Right kidney (tissue), 1 donor: ENCODE measurements at regions not wholly inside any gene's neighbourhood (a gene's known extent, or its start where the extent isn't known, plus 50 kb on each side); places are given as distances from the start of the nearest gene placed in this dataset.

ENCODE experiments used
- DNase-seq: peaks from one replicate; pipeline ENCODE4 v3.0.0-alpha.2; 2016

DNA sequence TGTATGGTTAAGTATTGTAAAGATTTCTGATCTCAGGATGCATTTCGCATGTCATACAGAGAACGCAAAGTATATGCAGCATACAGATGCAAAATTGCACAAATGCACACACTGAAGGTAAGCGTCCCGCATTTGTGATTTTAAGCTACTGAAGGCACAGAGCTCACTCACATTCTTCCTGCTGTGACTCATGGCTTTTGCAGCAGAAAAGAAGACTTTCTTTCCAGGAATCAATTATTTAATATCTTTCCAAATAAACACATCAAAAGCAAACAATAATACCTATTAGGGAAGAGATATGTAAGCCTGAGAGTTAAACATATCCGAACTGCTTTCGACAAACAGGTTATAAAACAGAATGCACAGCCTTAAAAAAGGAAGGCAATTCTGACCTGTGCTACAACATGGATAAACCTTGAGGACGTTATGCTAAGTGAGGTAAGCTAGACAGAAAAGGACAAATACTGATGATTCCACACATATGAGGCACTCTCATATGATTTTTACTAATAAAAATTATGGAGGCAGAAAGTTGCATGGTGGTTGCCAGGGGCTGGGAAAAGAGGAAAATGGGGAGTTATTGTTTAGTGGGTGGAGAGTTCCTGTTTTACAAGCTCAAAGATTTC, 109.0 kb downstream of the TFAP2A start:
- DNase-seq = no peak

DNA sequence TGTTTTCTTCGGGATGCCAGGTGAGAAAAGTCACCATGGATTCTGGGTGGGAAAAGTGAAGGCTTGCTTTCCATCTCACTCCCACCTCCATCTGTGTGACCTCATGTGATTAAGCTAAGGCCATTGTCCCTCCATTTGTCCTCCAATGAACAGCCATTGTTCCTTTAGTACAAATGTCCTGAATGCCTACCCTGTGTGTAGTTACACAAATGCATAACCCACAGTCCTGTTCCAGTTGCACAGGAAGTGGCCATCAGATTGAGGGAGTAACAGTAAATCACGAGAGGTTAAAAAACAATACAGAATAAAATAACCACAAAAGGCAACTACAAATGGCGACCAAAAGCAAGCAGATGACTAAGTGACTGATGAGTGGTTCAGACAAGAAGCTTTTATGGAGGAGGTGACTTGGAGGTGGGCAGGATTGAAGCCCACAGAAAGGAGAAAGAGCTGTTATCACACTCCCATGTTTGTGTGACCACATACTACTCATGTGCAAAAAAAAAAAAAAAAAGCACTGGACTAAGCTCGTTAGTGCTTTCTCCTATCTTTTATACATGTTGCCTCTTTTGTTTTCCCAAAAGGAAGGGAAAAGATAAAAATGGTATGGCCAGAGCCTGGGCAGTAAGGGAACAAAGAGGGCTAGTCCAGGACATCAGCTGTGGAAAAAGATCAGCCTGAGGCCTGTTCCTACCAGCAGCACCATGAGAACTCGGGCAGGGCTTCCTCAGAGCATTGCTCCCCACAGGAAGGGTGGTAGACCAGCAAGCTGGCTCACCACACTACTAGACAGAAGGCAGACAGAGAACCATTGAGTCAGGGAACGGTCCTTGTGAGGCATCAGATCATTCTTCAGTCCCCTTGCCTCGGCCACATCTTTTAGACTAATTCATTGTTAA, 111.0 kb downstream of the TFAP2A start:
- no peak for DNase-seq

DNA sequence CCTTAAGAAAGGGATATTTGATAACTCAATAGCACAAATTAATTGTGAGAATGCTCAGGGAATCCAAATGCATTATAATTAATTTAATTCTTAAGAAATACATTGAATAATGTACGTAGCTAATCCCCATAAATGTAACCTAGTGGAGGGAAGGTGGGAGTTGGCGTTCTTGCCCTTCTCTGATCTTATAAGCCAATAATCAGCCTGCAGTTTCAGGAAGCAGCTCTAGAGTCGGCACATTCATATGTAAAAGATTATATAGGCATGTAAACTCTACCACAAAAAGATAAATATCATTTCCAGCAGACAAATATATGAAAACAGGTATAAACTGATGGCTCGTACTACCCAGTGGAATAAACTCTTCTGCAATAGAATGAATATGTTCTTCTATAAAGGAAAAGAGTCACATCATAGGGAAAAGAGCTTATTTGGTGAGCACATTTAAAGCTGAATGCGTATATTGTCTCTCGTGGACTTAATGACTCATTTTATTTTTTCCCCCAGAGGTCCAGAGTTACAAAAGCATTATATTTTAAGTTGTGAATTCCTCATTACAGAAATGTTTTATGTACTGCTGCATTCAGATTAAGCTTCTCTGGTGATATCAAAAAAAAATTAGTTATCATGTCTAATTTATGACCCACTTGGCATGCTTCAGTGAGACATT, 112.2 kb downstream of the TFAP2A start:
- DNase-seq = no peak

DNA sequence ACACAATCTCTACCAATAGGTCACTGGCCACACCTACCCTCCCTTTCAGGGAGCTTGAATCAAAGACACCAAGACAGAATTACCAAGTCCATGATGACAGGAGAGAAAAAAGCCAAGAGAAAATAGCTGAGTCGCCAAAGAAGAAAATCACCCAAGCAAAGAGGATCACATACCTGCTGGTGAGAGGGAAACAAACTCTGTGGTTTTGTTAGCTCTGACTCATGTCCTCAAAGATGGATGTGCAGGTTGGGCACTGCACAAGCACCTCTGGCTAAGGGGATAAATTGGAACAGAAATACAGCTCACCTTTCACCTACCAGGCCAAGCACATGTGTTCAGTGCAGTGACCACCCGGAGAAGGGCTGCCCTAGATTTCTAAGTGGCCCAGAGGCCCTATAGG, 114.8 kb downstream of the TFAP2A start:
- DNase-seq = no peak

DNA sequence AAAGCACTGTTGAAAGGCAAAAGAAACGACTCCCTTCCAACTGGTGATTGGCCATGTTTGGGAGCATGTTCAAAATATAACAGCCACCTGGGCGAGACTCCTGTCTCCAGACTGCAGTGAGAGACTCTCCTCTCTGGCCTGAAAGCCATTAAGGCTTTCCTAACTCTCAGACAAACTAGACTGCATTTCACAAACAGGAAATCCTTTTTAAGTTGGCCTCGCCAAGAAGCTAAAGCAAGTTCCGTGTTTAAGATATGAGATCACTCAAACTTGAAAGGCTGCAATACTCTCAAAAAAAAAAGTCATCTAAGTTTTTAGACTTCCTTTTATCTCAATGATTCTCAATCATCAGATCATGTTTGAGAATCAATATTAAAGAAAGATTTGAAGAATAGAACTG, 117.0 kb downstream of the TFAP2A start:
- no peak for DNase-seq

DNA sequence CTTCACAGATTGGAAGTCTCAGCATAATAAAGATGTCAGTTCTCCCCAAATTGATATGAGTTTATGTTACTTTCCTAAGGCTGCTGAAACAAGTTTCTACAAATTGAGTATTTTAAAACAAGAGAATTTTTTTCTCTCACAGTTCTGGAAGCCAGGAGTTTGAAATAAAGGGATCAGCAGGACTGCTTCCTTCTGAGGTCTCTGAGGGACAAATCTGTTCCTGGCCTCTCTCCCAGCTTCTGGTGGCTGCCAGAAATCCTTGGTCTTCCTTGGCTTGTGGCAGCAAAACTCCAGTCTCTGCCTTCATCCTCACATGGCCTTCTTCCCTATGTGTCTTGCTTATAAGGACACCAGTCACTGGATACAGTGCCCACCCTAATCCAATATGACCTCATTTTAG, 136.1 kb downstream of the TFAP2A start:
- no peak for DNase-seq

DNA sequence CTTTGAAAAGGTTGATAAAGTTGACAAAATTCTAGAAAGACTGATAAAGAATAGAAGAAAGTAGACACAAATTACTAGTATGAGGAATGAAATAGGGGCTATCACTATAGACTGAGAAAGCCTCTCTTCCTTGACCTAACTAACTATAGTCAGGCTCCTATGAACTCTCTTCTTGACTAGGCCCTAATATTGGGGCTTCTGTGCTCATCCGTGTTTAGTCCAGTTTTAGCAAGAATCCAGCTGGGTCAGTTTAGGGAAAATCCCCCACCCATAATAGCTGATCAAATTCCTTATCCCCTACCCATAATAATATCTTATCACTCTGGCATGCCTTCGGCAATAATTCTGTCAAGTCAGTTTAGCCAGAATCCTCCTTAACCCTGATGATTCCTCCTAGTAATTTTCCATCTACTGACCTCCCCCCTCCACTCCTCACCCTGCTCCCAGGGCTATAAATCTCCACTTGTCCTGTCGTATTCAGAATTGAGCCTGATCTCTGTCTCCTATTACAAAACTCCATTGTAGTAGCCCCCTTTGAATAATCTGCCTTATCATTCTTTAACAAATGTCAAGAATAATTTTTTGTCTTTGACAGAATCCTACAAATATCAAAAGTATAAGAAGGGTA, 138.1 kb downstream of the TFAP2A start:
- DNase-seq = no peak

DNA sequence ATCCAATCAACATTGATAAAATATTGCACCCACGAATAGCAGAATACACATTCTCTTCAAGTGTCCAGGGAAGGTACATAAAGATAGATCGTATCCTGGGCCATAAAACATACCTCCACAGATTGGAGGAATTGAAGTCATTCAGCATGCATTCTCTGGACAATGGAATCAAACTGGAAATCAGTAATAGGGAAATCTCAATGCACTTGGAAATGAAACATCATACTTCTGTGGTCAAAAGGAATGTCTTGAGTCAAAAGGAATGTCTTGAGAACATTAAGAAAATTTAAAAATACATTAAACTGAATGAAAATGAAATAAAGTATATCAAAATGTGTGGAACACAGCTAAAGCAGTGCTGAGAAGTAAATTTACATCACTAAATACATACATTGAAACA, 138.8 kb downstream of the TFAP2A start:
- no peak for DNase-seq

DNA sequence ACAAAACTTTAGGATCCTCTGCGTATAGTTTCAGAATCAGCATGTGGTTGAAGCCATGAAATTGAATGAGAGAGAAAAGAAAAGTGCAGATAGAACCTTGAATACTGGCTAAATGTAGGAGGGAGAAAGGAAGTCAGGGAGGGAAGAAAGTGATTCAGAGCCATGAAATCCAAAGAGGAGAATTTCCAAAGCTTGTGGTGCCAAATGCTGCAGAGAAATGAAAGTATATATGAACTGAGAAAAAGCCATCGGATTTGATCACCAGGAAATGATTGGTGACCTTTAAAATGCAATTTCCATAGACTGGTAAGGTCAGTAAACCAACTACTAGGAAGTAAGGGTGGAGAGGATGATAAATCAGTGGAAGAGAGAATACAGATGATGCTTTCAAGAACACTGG, 142.3 kb downstream of the TFAP2A start:
- DNase-seq = no peak

DNA sequence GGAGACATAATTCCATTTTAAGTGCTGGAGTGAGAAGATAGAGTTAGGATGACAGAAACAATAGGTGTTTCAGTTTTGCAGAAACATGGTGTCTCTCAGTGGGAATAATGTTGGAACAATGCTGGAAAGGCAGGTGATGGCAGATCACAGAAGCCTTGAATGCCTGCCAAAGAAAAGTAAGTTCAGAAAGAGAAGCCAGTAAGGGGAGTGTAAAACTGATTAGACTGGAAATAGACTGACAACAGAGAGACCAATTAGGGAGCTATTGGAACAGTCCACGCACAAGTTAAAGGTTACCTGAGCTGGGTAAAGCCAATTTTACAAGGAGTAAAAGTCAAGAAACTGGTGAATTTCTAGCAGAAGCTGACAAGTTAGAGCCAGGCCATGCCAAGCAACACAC, 142.9 kb downstream of the TFAP2A start:
- DNase-seq = no peak

DNA sequence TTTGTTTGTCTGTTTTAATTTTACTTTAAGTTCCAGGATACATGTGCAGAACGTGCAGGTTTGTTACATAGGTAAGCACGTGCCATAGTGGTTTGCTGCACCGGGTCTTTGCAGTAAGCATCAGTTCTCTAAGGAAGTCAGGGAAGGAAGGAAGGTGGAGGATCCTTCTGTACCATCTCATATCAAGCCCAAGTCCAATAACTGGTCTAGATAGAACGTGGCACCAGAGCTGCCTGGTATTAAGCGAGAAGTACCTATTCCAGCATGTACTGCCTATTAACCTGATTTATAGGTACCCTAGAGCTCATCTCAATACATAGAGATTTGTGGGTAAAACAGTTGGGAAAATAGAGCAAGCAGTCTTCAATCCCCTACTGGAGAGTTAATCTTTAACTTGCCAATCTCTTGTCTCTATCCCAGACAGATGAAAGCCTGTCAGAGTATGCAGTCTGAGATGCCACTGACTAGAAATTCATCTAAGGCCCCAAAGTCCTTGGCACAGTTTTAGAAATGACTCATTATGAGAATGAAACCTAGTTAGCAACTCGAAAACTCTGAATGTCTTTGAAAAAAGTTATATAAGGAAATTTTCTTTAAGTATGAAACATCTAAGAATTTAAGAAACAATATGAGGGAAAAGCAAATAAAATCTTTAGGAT, 144.9 kb downstream of the TFAP2A start:
- DNase-seq = no peak

DNA sequence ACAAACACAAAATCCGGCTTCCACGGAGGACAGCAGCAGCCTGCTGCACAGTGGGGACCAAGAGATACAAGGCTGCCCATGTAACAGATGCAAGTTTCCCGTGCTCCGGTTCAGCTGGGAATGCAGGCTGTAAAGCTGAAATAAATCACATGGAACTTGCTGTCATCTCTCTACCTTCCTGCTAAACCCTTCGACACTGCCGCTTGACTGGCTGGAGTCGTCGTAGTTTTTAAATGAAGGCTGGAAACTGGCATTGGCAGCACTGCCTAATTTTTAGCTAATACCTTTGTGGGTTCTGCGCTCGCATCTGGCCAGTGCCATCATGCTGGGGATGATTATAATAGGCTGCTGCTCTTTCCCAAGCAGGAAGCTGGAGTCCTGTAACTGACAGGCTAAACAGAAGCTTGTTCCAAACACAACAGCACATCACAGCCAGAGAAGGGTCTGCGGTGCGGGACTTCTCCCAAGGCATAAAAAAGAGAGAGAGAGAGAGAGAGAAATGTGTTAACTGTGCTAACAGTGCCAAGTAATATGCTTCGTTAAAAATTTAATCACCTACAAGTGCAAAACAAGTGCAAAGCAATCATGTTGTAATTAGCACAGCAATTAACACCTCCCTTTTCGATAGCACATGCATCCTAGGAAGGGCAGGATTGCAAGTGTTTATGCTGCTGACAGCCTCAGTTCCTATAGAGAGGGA, 146.1 kb downstream of the TFAP2A start:
- DNase-seq = peak; percentile 47

DNA sequence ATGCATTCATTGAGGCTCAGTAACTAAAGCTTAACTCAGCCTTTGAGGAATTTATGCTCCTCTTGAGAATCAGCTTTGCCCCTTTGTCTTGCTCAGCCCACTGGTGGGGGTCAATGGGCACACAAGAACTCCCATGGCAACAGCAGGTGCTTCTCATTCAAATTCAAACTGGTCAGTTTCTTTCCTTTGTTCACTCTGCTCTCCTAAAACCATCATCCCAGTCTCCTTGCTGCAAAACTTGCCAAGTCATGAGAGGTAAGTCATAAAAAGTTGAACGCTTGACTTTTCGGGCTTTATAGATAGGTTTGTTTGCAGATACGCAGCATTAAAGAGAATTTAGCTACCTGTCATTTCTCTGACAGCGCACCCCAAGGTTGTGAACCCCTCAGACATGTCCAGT, 146.8 kb downstream of the TFAP2A start:
- DNase-seq = no peak

DNA sequence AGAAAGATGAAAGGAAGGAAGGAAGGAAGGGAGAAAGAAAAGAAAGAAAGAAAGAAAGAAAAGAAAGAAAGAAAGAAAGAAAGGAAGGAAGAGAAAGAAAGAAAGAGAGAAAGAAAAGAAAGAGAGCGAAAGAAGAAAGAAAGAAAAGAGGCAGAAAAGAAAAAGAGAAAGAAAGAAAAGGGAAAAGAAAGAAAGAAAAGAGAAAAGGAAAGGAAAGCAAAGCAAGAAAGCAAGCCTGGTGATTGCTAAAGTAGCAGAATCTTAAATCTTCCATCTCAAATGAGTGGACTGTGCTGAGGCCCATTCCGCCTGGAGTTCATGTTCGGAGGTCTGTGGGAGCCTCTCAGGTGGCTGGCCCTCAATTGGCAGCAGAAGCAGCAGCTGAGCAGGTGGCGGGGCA, 148.4 kb downstream of the TFAP2A start:
- no peak for DNase-seq

DNA sequence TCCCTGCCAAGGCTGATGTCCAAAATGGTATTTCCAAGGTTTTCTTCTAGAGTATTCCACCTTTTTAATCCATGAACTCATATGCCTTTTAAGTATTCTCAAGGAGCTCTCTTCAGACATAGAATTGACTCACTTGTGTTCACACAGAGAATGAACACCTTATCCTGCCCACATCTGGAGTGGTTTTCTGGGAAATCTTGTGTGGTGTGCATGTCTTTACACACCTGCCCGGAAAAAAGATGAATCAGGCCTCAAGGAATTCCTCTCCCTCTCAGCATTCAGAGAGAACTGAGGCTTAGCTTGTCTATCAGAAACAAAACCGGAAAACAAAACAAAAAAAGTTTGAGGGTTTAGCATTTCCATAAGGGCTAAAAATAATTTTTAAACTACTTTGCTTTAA, 148.8 kb downstream of the TFAP2A start:
- DNase-seq = no peak

DNA sequence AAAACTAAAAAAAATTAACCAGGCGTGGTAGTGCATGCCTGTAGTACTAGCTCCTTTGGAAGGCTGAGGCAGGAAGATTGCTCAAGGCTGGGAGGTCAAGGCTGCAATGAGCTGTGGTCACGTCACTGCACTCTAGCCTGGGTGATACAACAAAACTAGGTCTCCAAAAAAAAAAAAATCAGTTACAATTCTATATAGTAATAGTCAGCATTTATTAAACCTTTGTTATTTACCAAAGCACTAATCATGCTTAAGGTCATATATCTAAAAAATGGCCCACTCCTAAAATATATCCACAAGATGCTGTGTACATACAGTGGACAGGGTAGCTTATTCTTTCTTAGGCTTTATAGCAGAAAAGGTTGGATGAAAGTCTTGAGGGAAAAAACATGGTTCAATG, 152.4 kb downstream of the TFAP2A start:
- DNase-seq = no peak

DNA sequence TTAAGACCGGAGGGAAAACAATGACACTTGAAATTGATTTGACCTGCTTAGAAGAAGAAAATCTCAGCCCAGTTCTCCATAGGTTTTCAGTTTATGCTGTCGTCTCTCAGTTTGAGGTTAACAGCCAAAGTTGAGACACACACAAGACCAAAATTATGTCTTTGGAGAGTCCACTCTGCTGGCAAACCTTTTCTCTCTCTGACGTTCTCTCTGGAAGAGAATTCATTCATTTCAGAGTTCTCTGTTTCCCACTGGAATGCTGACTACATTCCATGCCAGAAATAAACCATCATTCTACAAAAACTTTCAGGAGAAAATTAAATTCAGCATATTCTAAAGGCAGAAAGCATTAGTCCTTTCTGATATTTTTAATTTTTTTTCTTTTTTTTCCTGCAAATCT, 155.2 kb downstream of the TFAP2A start:
- DNase-seq = no peak

DNA sequence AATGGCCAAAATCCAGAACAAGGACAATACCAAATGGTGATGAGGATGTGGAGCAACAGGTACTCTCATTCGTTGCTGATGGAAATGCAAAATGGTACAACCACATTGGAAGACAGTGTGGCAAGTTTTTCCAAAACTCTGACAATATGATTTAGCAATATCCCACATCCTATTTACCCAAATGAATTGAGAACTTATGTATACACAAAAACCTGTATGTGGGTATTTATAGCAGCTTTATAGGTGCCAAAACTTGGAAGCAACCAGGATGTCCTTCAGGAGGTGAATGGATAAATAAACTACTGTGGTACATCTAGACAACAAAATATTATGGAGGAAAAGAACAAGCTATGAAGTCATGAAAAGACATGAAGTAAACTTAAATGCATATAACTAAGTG, 156.5 kb downstream of the TFAP2A start:
- no peak for DNase-seq

DNA sequence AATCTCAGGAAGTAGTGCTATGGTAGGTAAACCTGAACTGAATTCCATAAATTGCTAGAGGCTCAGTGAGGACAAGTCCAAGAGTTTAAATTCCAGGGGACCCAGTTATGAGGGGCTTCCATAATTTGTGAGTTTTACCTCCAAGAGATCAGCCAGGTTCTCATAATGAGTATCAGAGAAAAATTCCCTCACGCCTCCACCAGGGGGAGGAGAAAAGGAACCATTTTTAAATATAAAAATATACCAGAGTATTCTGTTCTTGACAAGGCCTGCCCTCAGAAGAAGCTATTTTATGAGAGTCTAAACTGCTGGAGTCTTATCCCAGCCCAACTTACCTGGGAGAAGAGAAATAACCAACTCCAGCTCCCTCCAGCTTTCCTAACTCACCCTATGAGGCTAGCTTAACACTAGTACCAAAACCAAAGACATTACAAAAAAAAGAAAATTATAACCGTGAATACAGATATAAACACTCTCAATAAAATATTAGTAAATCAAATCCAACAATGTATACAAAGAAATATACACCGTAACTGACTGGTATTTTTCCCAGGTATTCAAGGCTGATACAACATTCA, 158.7 kb downstream of the TFAP2A start:
- no peak for DNase-seq

DNA sequence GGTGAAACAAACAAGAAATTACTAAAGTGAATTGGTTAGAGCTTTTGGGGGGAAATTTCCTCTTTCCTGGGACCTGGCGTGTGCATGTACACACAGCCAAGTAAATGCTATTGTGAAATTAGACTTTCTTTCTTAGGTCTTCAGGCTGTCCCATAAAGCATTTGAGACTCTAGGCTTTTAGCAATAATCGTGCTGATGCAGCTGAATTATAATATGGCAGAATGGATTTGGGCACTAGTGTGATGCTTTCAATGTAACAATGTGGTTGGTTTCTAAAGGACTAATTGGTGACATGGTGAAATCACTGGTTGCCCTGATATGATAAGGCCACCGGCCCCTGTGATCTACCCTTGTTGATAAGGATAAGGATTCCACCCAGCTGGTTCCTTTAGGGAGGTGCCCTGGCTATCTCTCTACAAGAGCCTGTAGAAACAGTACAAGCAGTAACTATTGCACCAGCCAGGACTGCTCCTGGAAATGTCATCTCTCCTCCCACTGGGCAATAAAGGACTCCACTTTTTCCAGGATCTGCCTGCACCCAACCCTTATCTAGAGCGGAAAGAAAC, 164.1 kb downstream of the TFAP2A start:
- no peak for DNase-seq

DNA sequence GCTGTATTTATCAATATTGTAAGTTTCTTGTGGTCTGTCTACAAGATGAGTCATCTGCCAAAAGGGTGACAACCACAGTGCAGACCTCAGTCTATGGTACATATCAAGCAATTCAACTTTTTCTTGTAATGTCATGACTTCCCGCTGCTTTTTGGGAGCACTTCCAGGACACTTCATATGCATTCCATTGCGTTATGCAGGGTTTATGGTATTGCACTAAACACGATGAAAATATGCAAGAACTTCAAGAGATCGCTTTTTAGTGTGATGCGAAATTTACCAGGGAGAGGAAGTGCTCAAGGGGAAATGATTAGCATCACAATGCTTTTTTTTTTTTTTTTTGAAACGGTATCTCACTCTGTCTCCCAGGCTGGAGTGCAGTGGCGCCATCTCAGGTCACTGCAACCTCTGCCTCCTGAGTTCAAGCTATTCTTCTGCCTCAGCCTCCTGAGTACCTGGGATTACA, 166.5 kb downstream of the TFAP2A start:
- DNase-seq = no peak
